ENCODE measurements at regions not wholly inside any gene's neighbourhood (a gene's known extent, or its start where the extent isn't known, plus 50 kb on each side); places are given as distances from the start of the nearest gene placed in this dataset.

GRCh38 chr3:64748244-64748904 is 60.6 kb upstream of the ADAMTS9 start:
- no peak for DNase-seq (ENCODE audit: low spot score)

- DNase-seq (ENCODE audit: low spot score), result no peak
Measured at GRCh38 chr3:64747679-64748078, 59.9 kb upstream of the ADAMTS9 start.

- DNase-seq (ENCODE audit: low spot score), result no peak
Measured at GRCh38 chr3:64743887-64744243, 56.1 kb upstream of the ADAMTS9 start.

GRCh38 chr3:64743156-64743886 is 55.5 kb upstream of the ADAMTS9 start:
- no peak for DNase-seq (ENCODE audit: low spot score)

- no peak for DNase-seq (ENCODE audit: low spot score)
Measured at GRCh38 chr3:64741341-64741740, 53.5 kb upstream of the ADAMTS9 start.

- DNase-seq (ENCODE audit: low spot score), result no peak
Measured at GRCh38 chr3:64739971-64740631, 52.3 kb upstream of the ADAMTS9 start.

Measured in globus pallidus (tissue), 1 donor.